ENCODE measurements at regions not wholly inside any gene's neighbourhood (a gene's known extent, or its start where the extent isn't known, plus 50 kb on each side); places are given as distances from the start of the nearest gene placed in this dataset.

GRCh38 chr6:145060714-145061113 lies 674.6 kb downstream of the EPM2A start:
- no peaks in the 10 kb centered on the region for H3K9me3 Mint-ChIP-seq (ENCODE audit: unreplicated experiment)
- no peak for DNase-seq (ENCODE audit: extremely low spot score, unreplicated experiment)
- H3K27me3 Mint-ChIP-seq (ENCODE audit: unreplicated experiment): no peaks in the 10 kb centered on the region
- no peak overlapping the region for H3K27ac Mint-ChIP-seq (ENCODE audit: unreplicated experiment)
- no peak for TF ChIP-seq CTCF (IDR thresholded peaks at IDR 0.05)
- peaks cover 20% of the 10 kb centered on the region for H3K4me1 Mint-ChIP-seq (ENCODE audit: unreplicated experiment)
- no peaks in the 10 kb centered on the region for H3K36me3 Mint-ChIP-seq (ENCODE audit: unreplicated experiment)
- no peak overlapping the region for H3K4me3 Mint-ChIP-seq (ENCODE audit: unreplicated experiment)

GRCh38 chr6:145063091-145063490 lies 672.2 kb downstream of the EPM2A start:
- Mint-ChIP-seq H3K4me1 (ENCODE audit: unreplicated experiment) (peaks cover 29% of the 10 kb centered on the region), H3K27me3 (ENCODE audit: unreplicated experiment) (no peaks in the 10 kb centered on the region), H3K36me3 (ENCODE audit: unreplicated experiment) (no peaks in the 10 kb centered on the region), H3K9me3 (ENCODE audit: unreplicated experiment) (no peaks in the 10 kb centered on the region), H3K4me3 (ENCODE audit: unreplicated experiment) (no peak overlapping the region), H3K27ac (ENCODE audit: unreplicated experiment) (no peak overlapping the region)
- TF ChIP-seq CTCF (IDR thresholded peaks at IDR 0.05): no peak
- DNase-seq (ENCODE audit: extremely low spot score, unreplicated experiment): no peak

GRCh38 chr6:145067430-145067829 lies 667.9 kb downstream of the EPM2A start:
- DNase-seq (ENCODE audit: extremely low spot score, unreplicated experiment): no peak
- Mint-ChIP-seq H3K27ac (ENCODE audit: unreplicated experiment) (no peak overlapping the region), H3K27me3 (ENCODE audit: unreplicated experiment) (no peaks in the 10 kb centered on the region), H3K4me3 (ENCODE audit: unreplicated experiment) (no peak overlapping the region), H3K36me3 (ENCODE audit: unreplicated experiment) (peaks cover 2% of the 10 kb centered on the region), H3K4me1 (ENCODE audit: unreplicated experiment) (peaks cover 40% of the 10 kb centered on the region), H3K9me3 (ENCODE audit: unreplicated experiment) (no peaks in the 10 kb centered on the region)
- TF ChIP-seq CTCF (IDR thresholded peaks at IDR 0.05): no peak

GRCh38 chr6:145068577-145068976 lies 666.7 kb downstream of the EPM2A start:
- no peak for DNase-seq (ENCODE audit: extremely low spot score, unreplicated experiment)
- no peak overlapping the region for H3K4me3 Mint-ChIP-seq (ENCODE audit: unreplicated experiment)
- H3K4me1 Mint-ChIP-seq (ENCODE audit: unreplicated experiment): peaks cover 29% of the 10 kb centered on the region
- H3K36me3 Mint-ChIP-seq (ENCODE audit: unreplicated experiment): peaks cover 2% of the 10 kb centered on the region
- no peaks in the 10 kb centered on the region for H3K27me3 Mint-ChIP-seq (ENCODE audit: unreplicated experiment)
- H3K27ac Mint-ChIP-seq (ENCODE audit: unreplicated experiment): no peak overlapping the region
- no peak for TF ChIP-seq CTCF (IDR thresholded peaks at IDR 0.05)
- H3K9me3 Mint-ChIP-seq (ENCODE audit: unreplicated experiment): no peaks in the 10 kb centered on the region

GRCh38 chr6:145069966-145070365 lies 665.4 kb downstream of the EPM2A start:
- DNase-seq (ENCODE audit: extremely low spot score, unreplicated experiment): no peak
- Mint-ChIP-seq H3K4me1 (ENCODE audit: unreplicated experiment) (peaks cover 21% of the 10 kb centered on the region), H3K27ac (ENCODE audit: unreplicated experiment) (no peak overlapping the region), H3K27me3 (ENCODE audit: unreplicated experiment) (no peaks in the 10 kb centered on the region), H3K9me3 (ENCODE audit: unreplicated experiment) (no peaks in the 10 kb centered on the region), H3K4me3 (ENCODE audit: unreplicated experiment) (no peak overlapping the region), H3K36me3 (ENCODE audit: unreplicated experiment) (peaks cover 2% of the 10 kb centered on the region)
- no peak for TF ChIP-seq CTCF (IDR thresholded peaks at IDR 0.05)

All from osteocyte (in vitro differentiated cells).